Neural crest cell (in vitro differentiated cells): ENCODE measurements at regions not wholly inside any gene's neighbourhood (a gene's known extent, or its start where the extent isn't known, plus 50 kb on each side); places are given as distances from the start of the nearest gene placed in this dataset.

ENCODE experiments used
- DNase-seq: peaks from one replicate; pipeline ENCODE4 v3.0.0; 2021; ENCODE audit warnings: low read depth, mixed read lengths, low spot score
- H3K27ac Mint-ChIP-seq: one replicate; pipeline ENCODE4 v1.8.0; 2021; ENCODE audit warnings: mild to moderate bottlenecking, mixed read lengths; ENCODE audit not compliant: unreplicated experiment
- H3K27me3 Mint-ChIP-seq: 2 replicates; pipeline ENCODE4 v1.8.0; 2021; ENCODE audit warnings: low read depth, mild to moderate bottlenecking, mixed read lengths
- H3K36me3 Mint-ChIP-seq: 2 replicates; pipeline ENCODE4 v1.8.0; 2021; ENCODE audit warnings: low read depth, mild to moderate bottlenecking, mixed read lengths
- H3K4me1 Mint-ChIP-seq: 2 replicates; pipeline ENCODE4 v1.8.0; 2021; ENCODE audit warnings: mixed read lengths
- H3K4me3 Mint-ChIP-seq: one replicate; pipeline ENCODE4 v1.8.0; 2021; ENCODE audit warnings: mild to moderate bottlenecking, mixed read lengths
- H3K9me3 Mint-ChIP-seq: 2 replicates; pipeline ENCODE4 v1.8.0; 2021; ENCODE audit warnings: mixed read lengths
- TF ChIP-seq, protein P1 (sequence below): fragments of 200-600 bp; sonication (generic); conservative IDR thresholded peaks from 2 replicates; pipeline ENCODE4 v1.5.0; 2021; ENCODE audit warnings: antibody characterized with exemption, mild to moderate bottlenecking

- no peak for DNase-seq
- Mint-ChIP-seq H3K27ac (no peak overlapping the region), H3K4me3 (no peak overlapping the region), H3K4me1 (peaks cover 13% of the 10 kb centered on the region), H3K27me3 (no peaks in the 10 kb centered on the region), H3K9me3 (no peaks in the 10 kb centered on the region), H3K36me3 (no peaks in the 10 kb centered on the region)
- TF ChIP-seq, protein P1, sequence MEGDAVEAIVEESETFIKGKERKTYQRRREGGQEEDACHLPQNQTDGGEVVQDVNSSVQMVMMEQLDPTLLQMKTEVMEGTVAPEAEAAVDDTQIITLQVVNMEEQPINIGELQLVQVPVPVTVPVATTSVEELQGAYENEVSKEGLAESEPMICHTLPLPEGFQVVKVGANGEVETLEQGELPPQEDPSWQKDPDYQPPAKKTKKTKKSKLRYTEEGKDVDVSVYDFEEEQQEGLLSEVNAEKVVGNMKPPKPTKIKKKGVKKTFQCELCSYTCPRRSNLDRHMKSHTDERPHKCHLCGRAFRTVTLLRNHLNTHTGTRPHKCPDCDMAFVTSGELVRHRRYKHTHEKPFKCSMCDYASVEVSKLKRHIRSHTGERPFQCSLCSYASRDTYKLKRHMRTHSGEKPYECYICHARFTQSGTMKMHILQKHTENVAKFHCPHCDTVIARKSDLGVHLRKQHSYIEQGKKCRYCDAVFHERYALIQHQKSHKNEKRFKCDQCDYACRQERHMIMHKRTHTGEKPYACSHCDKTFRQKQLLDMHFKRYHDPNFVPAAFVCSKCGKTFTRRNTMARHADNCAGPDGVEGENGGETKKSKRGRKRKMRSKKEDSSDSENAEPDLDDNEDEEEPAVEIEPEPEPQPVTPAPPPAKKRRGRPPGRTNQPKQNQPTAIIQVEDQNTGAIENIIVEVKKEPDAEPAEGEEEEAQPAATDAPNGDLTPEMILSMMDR = no peak
These were observed 98.0 kb upstream of the E2F7 start for GRCh38 chr12:77163074-77164038.

DNA sequence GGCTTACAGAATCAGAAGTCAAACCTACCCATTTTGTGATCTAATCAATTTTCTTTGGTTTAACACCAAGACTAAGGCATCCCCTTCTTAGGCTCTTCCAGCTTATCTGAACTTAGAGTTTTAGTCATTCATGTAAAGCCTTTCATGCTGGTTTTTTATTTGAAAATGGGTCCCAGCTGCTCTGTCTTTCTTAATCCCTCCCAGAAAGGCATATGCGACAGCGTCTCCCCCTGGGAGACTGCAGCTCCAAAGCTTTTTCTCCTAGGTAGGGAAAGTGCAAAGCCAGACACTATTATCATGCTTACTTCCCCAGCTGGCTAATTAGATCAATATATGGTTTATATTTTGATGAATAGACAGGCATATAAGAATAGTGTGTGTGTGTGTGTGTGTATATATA, 96.6 kb upstream of the E2F7 start:
- H3K4me1 Mint-ChIP-seq = peaks cover 13% of the 10 kb centered on the region
- H3K36me3 Mint-ChIP-seq = no peaks in the 10 kb centered on the region
- no peak overlapping the region for H3K27ac Mint-ChIP-seq
- DNase-seq = no peak
- TF ChIP-seq, protein P1 = no peak
- no peaks in the 10 kb centered on the region for H3K27me3 Mint-ChIP-seq
- no peak overlapping the region for H3K4me3 Mint-ChIP-seq
- H3K9me3 Mint-ChIP-seq = no peaks in the 10 kb centered on the region

- TF ChIP-seq, protein P1 = no peak
- Mint-ChIP-seq H3K9me3 (no peaks in the 10 kb centered on the region), H3K4me1 (peaks cover 13% of the 10 kb centered on the region), H3K27me3 (no peaks in the 10 kb centered on the region), H3K36me3 (no peaks in the 10 kb centered on the region), H3K4me3 (no peak overlapping the region), H3K27ac (no peak overlapping the region)
- no peak for DNase-seq
These were observed 95.6 kb upstream of the E2F7 start for GRCh38 chr12:77160931-77161330.

- Mint-ChIP-seq H3K27me3 (peaks cover 3% of the 10 kb centered on the region), H3K27ac (no peak overlapping the region), H3K4me3 (no peak overlapping the region), H3K36me3 (no peaks in the 10 kb centered on the region), H3K9me3 (no peaks in the 10 kb centered on the region), H3K4me1 (peaks cover 6% of the 10 kb centered on the region)
- TF ChIP-seq, protein P1 = no peak
- no peak for DNase-seq
These were observed 88.3 kb upstream of the E2F7 start for GRCh38 chr12:77153706-77154105.

- Mint-ChIP-seq H3K9me3 (no peaks in the 10 kb centered on the region), H3K36me3 (no peaks in the 10 kb centered on the region), H3K4me3 (no peak overlapping the region), H3K27ac (no peak overlapping the region), H3K4me1 (peaks cover 6% of the 10 kb centered on the region), H3K27me3 (peaks cover 3% of the 10 kb centered on the region)
- TF ChIP-seq, protein P1 = peak; percentile 67
- no peak for DNase-seq
These were observed 87.3 kb upstream of the E2F7 start for GRCh38 chr12:77152623-77153193.
